HPDE6-E6E7 (cell line): ENCODE measurements at regions not wholly inside any gene's neighbourhood (a gene's known extent, or its start where the extent isn't known, plus 50 kb on each side); places are given as distances from the start of the nearest gene placed in this dataset.

Experiments used
- DNase-seq: peaks from one replicate; pipeline ENCODE4 v3.0.0; 2011; ENCODE audit warnings: missing footprints; ENCODE audit errors: extremely low spot score

GRCh38 chr13:70662231-70662940, 554.1 kb upstream of the KLHL1 start:
- no peak for DNase-seq

GRCh38 chr13:70644052-70644451, 535.8 kb upstream of the KLHL1 start:
- DNase-seq, result no peak

- DNase-seq, result no peak
These were observed 526.6 kb upstream of the KLHL1 start for GRCh38 chr13:70634893-70635292.

GRCh38 chr13:70630247-70630646, 522.0 kb upstream of the KLHL1 start:
- DNase-seq, result no peak

GRCh38 chr13:70623239-70623638, 515.0 kb upstream of the KLHL1 start:
- no peak for DNase-seq

- DNase-seq, result no peak
These were observed 514.5 kb upstream of the KLHL1 start for GRCh38 chr13:70622796-70623195.

GRCh38 chr13:70619936-70620335, 511.7 kb upstream of the KLHL1 start:
- no peak for DNase-seq

- no peak for DNase-seq
These were observed 508.6 kb upstream of the KLHL1 start for GRCh38 chr13:70616847-70617246.

GRCh38 chr13:70613295-70613694, 505.0 kb upstream of the KLHL1 start:
- DNase-seq, result no peak

- DNase-seq, result no peak
These were observed 504.6 kb upstream of the KLHL1 start for GRCh38 chr13:70612881-70613280.

- DNase-seq, result no peak
These were observed 496.2 kb upstream of the KLHL1 start for GRCh38 chr13:70604448-70604847.

GRCh38 chr13:70593716-70594115, 485.5 kb upstream of the KLHL1 start:
- no peak for DNase-seq

- DNase-seq, result no peak
These were observed 476.9 kb upstream of the KLHL1 start for GRCh38 chr13:70585109-70585508.

GRCh38 chr13:70580825-70581224, 472.6 kb upstream of the KLHL1 start:
- DNase-seq, result no peak

GRCh38 chr13:70579941-70580340, 471.7 kb upstream of the KLHL1 start:
- no peak for DNase-seq

GRCh38 chr13:70571221-70571620, 463.0 kb upstream of the KLHL1 start:
- DNase-seq, result no peak

GRCh38 chr13:70568571-70568970, 460.3 kb upstream of the KLHL1 start:
- DNase-seq, result peak; percentile 8

GRCh38 chr13:70544706-70545105, 436.5 kb upstream of the KLHL1 start:
- DNase-seq, result no peak

- DNase-seq, result peak; percentile 4
These were observed 433.2 kb upstream of the KLHL1 start for GRCh38 chr13:70541451-70541850.

GRCh38 chr13:70534466-70534865, 426.2 kb upstream of the KLHL1 start:
- DNase-seq, result no peak

- DNase-seq, result no peak
These were observed 421.4 kb upstream of the KLHL1 start for GRCh38 chr13:70529652-70530051.

GRCh38 chr13:70527599-70527998, 419.3 kb upstream of the KLHL1 start:
- DNase-seq, result no peak

GRCh38 chr13:70523622-70524021, 415.4 kb upstream of the KLHL1 start:
- DNase-seq, result no peak
